IMR-90 (cell line): ENCODE measurements at regions not wholly inside any gene's neighbourhood (a gene's known extent, or its start where the extent isn't known, plus 50 kb on each side); places are given as distances from the start of the nearest gene placed in this dataset.

Source experiments
- CHD1 ChIP-seq: IDR thresholded peaks from 2 replicates; pipeline ENCODE4 v1.6.1; 2012; ENCODE audit warnings: low read depth, low read length, improper control_type of control experiment
- MAFK ChIP-seq: IDR thresholded peaks from 2 replicates; pipeline ENCODE4 v1.6.1; 2012; ENCODE audit warnings: low read depth, low read length, improper control_type of control experiment
- MXI1 ChIP-seq: IDR thresholded peaks from 2 replicates; pipeline ENCODE4 v1.6.1; 2012; ENCODE audit warnings: low read depth, mild to moderate bottlenecking, low read length, moderate library complexity, borderline replicate concordance
- POLR2A ChIP-seq: IDR thresholded peaks from 2 replicates; pipeline ENCODE4 v1.6.1; 2012; ENCODE audit warnings: mild to moderate bottlenecking, low read depth, low read length
- RAD21 ChIP-seq: IDR thresholded peaks from 2 replicates; pipeline ENCODE4 v1.6.1; 2012; ENCODE audit warnings: low read length, improper control_type of control experiment
- SMC3 ChIP-seq: fragments of 150-350 bp; IDR thresholded peaks from 2 replicates; pipeline ENCODE4 v1.6.1; 2016; ENCODE audit warnings: low read depth, mild to moderate bottlenecking, antibody characterized with exemption, low read length, moderate library complexity
- TF ChIP-seq, protein P1 (sequence below): conservative IDR thresholded peaks from 2 replicates; pipeline ENCODE4 v1.5.1; 2012; ENCODE audit warnings: mild to moderate bottlenecking, low read depth, low read length, improper control_type of control experiment
- TF ChIP-seq, protein P2 (sequence below): fragments of 150-350 bp; IDR thresholded peaks from 2 replicates; pipeline ENCODE4 v1.6.1; 2016; ENCODE audit warnings: low read depth, mild to moderate bottlenecking, low read length, moderate library complexity, borderline replicate concordance

DNA sequence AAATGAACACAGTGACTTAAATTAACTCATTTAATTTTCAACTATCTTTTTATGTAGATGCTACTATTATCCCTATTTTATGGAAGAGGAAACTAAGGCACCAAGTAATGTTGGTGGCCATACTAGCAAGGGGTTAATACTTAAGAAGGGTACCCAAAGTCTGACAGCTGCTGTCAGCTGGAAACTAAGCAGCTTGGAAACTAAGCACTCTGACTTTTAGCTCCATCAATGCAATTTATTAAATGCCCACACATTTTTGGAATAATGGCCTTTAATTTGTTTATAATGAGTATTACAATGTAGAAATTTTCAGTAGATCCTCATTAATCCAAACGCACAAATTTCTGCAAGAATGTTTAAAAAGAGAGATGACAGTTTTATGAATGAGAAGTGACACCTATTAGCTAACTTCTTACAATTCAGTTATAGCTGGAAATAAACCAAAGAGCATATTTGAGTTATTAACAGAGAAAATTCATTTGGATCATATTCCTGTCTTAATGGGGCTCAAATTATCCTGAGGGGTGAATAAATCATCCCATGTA, 483.1 kb upstream of the MBL2 start:
- TF ChIP-seq MXI1 (no peak), POLR2A (no peak), RAD21 (no peak), CHD1 (no peak), SMC3 (no peak), MAFK (no peak)
- TF ChIP-seq, protein P1, sequence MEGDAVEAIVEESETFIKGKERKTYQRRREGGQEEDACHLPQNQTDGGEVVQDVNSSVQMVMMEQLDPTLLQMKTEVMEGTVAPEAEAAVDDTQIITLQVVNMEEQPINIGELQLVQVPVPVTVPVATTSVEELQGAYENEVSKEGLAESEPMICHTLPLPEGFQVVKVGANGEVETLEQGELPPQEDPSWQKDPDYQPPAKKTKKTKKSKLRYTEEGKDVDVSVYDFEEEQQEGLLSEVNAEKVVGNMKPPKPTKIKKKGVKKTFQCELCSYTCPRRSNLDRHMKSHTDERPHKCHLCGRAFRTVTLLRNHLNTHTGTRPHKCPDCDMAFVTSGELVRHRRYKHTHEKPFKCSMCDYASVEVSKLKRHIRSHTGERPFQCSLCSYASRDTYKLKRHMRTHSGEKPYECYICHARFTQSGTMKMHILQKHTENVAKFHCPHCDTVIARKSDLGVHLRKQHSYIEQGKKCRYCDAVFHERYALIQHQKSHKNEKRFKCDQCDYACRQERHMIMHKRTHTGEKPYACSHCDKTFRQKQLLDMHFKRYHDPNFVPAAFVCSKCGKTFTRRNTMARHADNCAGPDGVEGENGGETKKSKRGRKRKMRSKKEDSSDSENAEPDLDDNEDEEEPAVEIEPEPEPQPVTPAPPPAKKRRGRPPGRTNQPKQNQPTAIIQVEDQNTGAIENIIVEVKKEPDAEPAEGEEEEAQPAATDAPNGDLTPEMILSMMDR, result no peak
- TF ChIP-seq, protein P2, sequence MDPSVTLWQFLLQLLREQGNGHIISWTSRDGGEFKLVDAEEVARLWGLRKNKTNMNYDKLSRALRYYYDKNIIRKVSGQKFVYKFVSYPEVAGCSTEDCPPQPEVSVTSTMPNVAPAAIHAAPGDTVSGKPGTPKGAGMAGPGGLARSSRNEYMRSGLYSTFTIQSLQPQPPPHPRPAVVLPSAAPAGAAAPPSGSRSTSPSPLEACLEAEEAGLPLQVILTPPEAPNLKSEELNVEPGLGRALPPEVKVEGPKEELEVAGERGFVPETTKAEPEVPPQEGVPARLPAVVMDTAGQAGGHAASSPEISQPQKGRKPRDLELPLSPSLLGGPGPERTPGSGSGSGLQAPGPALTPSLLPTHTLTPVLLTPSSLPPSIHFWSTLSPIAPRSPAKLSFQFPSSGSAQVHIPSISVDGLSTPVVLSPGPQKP, result no peak
